CD14-positive monocyte (primary cell): ENCODE measurements at regions not wholly inside any gene's neighbourhood (a gene's known extent, or its start where the extent isn't known, plus 50 kb on each side); places are given as distances from the start of the nearest gene placed in this dataset.

Experiments used
- DNase-seq, 3 donors: peaks; one replicate each; pipeline ENCODE4 v3.0.0-alpha.2; 2011 to 2022
- H2AFZ ChIP-seq: 2 replicates; pipeline ENCODE4 v1.6.0; 2012; ENCODE audit warnings: mild to moderate bottlenecking, low read depth, low read length, inconsistent platforms; ENCODE audit not compliant: insufficient read depth, poor library complexity, severe bottlenecking
- H3K27ac ChIP-seq, 2 donors: 1 replicate in 1 of 2; 2 replicates in 1 of 2; pipeline ENCODE4 v1.5.1; 2012 to 2013; ENCODE audit warnings: low read length in 2 of 2, control low read depth in 1 of 2, inconsistent platforms in 1 of 2, low read depth in 1 of 2, mild to moderate bottlenecking in 1 of 2
- H3K27me3 ChIP-seq, 2 donors: one replicate each; pipeline versions ENCODE4 v1.6.0 to v1.6.1; 2011 to 2013; ENCODE audit warnings: low read length in 2 of 2; ENCODE audit not compliant: control insufficient read depth in 2 of 2, insufficient read depth in 2 of 2
- H3K36me3 ChIP-seq, 2 donors: replicated peaks in 1 of 2; 1 replicate in 1 of 2; 2 replicates in 1 of 2; pipeline versions ENCODE4 v1.5.1 to v1.6.1; 2012 to 2013; ENCODE audit warnings: low read length in 2 of 2, control low read depth in 1 of 2, inconsistent platforms in 1 of 2, mild to moderate bottlenecking in 1 of 2; ENCODE audit not compliant: insufficient read depth in 2 of 2, control insufficient read depth in 1 of 2
- H3K4me1 ChIP-seq, 2 donors: 1 replicate in 1 of 2; 2 replicates in 1 of 2; pipeline versions ENCODE4 v1.5.1 to v1.6.1; 2012 to 2013; ENCODE audit warnings: low read length in 2 of 2, control low read depth in 1 of 2, inconsistent platforms in 1 of 2, mild to moderate bottlenecking in 1 of 2, moderate library complexity in 1 of 2; ENCODE audit not compliant: insufficient read depth in 2 of 2, control insufficient read depth in 1 of 2
- H3K4me2 ChIP-seq: replicated peaks from 2 replicates; pipeline ENCODE3; 2012; ENCODE audit warnings: low read length, moderate library complexity, mild to moderate bottlenecking; ENCODE audit not compliant: poor library complexity, severe bottlenecking; ENCODE audit errors: extremely low read depth
- H3K4me3 ChIP-seq, 3 experiments: fragments of 200-600 bp in 1 of 3; sonication (generic) in 1 of 3; replicated peaks in 1 of 3; 1 replicate in 2 of 3; 2 replicates in 1 of 3; pipeline ENCODE4 v1.5.1; 2011 to 2013; ENCODE audit warnings: low read length in 3 of 3, mild to moderate bottlenecking in 3 of 3, control low read depth in 2 of 3, low read depth in 2 of 3, inconsistent platforms in 1 of 3, moderate library complexity in 1 of 3
- H3K79me2 ChIP-seq: 2 replicates; pipeline ENCODE4 v1.6.0; 2012; ENCODE audit warnings: mild to moderate bottlenecking, control low read depth, inconsistent platforms, low read length, moderate library complexity; ENCODE audit not compliant: insufficient read depth
- H3K9ac ChIP-seq: 2 replicates; pipeline ENCODE4 v1.6.0; 2017; ENCODE audit warnings: low read length, mild to moderate bottlenecking; ENCODE audit not compliant: insufficient read depth, poor library complexity, severe bottlenecking
- H3K9me3 ChIP-seq, 2 donors: replicated peaks in 1 of 2; 1 replicate in 1 of 2; 2 replicates in 1 of 2; pipeline versions ENCODE4 v1.5.1 to v1.6.1; 2012 to 2013; ENCODE audit warnings: low read length in 2 of 2, control low read depth in 1 of 2; ENCODE audit not compliant: control insufficient read depth in 1 of 2, insufficient read depth in 1 of 2
- H4K20me1 ChIP-seq: 2 replicates; pipeline ENCODE4 v1.6.0; 2012; ENCODE audit warnings: mild to moderate bottlenecking, low read length, control low read depth, moderate library complexity; ENCODE audit not compliant: insufficient read depth
- H3K27ac Mint-ChIP-seq, 7 donors: one replicate each; pipeline ENCODE4 v1.8.0; 2020; ENCODE audit warnings: mild to moderate bottlenecking in 7 of 7, mixed read lengths in 7 of 7, moderate library complexity in 6 of 7, inconsistent platforms in 2 of 7
- H3K27me3 Mint-ChIP-seq, 3 donors: one replicate each; pipeline ENCODE4 v1.8.0; 2021 to 2022; ENCODE audit warnings: low read depth in 3 of 3, mild to moderate bottlenecking in 3 of 3, mixed read lengths in 3 of 3, moderate library complexity in 3 of 3, inconsistent platforms in 1 of 3
- H3K36me3 Mint-ChIP-seq, 2 donors: one replicate each; pipeline ENCODE4 v1.8.0; 2020; ENCODE audit warnings: mixed read lengths in 2 of 2, inconsistent platforms in 1 of 2, mild to moderate bottlenecking in 1 of 2
- H3K4me1 Mint-ChIP-seq: one replicate; pipeline ENCODE4 v1.8.0; 2020; ENCODE audit warnings: mild to moderate bottlenecking, mixed read lengths
- H3K4me3 Mint-ChIP-seq, 2 donors: one replicate each; pipeline ENCODE4 v1.8.0; 2020; ENCODE audit warnings: mild to moderate bottlenecking in 2 of 2, mixed read lengths in 2 of 2, moderate library complexity in 1 of 2
- H3K9me3 Mint-ChIP-seq, 7 donors: one replicate each; pipeline ENCODE4 v1.8.0; 2020 to 2022; ENCODE audit warnings: mixed read lengths in 7 of 7, mild to moderate bottlenecking in 6 of 7, moderate library complexity in 6 of 7, inconsistent platforms in 2 of 7
- CTCF ChIP-seq: fragments of 200-600 bp; IDR thresholded peaks from one replicate; pipeline ENCODE4 v1.8.0; 2022; ENCODE audit warnings: antibody characterized with exemption, mild to moderate bottlenecking
- WGBS: methylation state at CpG from one replicate; pipeline ENCODE4 v1.1.5; 2013; ENCODE audit warnings: missing lambda C conversion rate; ENCODE audit not compliant: insufficient coverage; 5-methylcytosine and 5-hydroxymethylcytosine counted together
- intact Hi-C, 2 donors: fragments of 100-400 bp; cut with micrococcal nuclease; formaldehyde crosslinking; loops; one replicate each; pipeline versions ENCODE4 v1.15.0 to v1.15.1; 2023

- Mint-ChIP-seq H3K9me3 (peaks cover 4 to 33% (median 20%) of the 10 kb centered on the region in 7 donors), H3K27me3 (peaks cover 2 to 22% (median 12%) of the 10 kb centered on the region in 3 donors), H3K36me3 (no peaks in the 10 kb centered on the region), H3K4me1 (peaks cover 8% of the 10 kb centered on the region), H3K27ac (no peak overlapping the region), H3K4me3 (no peak overlapping the region)
- no peak for TF ChIP-seq CTCF
- no peak overlapping the region for H3K27ac ChIP-seq
- no peak overlapping the region for H3K4me3 ChIP-seq
- 90% methylated on average over 2 of the region's 2 CpGs for WGBS
- no peaks in the 10 kb centered on the region for H3K79me2 ChIP-seq
- H3K4me2 ChIP-seq, result no peak overlapping the region
- no peaks in the 10 kb centered on the region for H4K20me1 ChIP-seq
- H3K4me1 ChIP-seq, result peaks cover 0 to 8% of the 10 kb centered on the region in 2 donors
- no peak overlapping the region for H3K9ac ChIP-seq
- DNase-seq, result no peak
- peaks cover 17 to 19% of the 10 kb centered on the region in 2 donors for H3K9me3 ChIP-seq
- H2AFZ ChIP-seq, result no peak overlapping the region
- peaks cover 0 to 9% of the 10 kb centered on the region in 2 donors for H3K27me3 ChIP-seq
- intact Hi-C loops, result no loop called here
- H3K36me3 ChIP-seq, result no peaks in the 10 kb centered on the region
These were observed 136.7 kb downstream of the AACS start for GRCh38 chr12:125201940-125202339.

GRCh38 chr12:125202421-125202820 lies 137.2 kb downstream of the AACS start:
- peak overlapping the region in 1 of 7 donors; percentile 37 for H3K27ac Mint-ChIP-seq

More at GRCh38 chr12:125202421-125202820, 137.2 kb downstream of the AACS start:
- Histone ChIP-seq H3K9me3 (peaks cover 17 to 19% of the 10 kb centered on the region in 2 donors), H3K79me2 (no peaks in the 10 kb centered on the region), H3K4me3 (no peak overlapping the region), H2AFZ (no peak overlapping the region), H3K4me1 (peaks cover 0 to 8% of the 10 kb centered on the region in 2 donors), H3K4me2 (no peak overlapping the region), H3K27me3 (peaks cover 0 to 9% of the 10 kb centered on the region in 2 donors), H3K9ac (no peak overlapping the region), H3K27ac (no peak overlapping the region), H4K20me1 (no peaks in the 10 kb centered on the region), H3K36me3 (no peaks in the 10 kb centered on the region)
- TF ChIP-seq CTCF, result no peak
- Mint-ChIP-seq H3K9me3 (peaks cover 4 to 33% (median 19%) of the 10 kb centered on the region in 7 donors), H3K4me1 (peaks cover 8% of the 10 kb centered on the region), H3K36me3 (no peaks in the 10 kb centered on the region), H3K27me3 (peaks cover 0 to 22% (median 7%) of the 10 kb centered on the region in 3 donors), H3K4me3 (no peak overlapping the region)
- peak in 1 of 3 donors; percentile 8 for DNase-seq
- 44% methylated on average over 1 of the region's 1 CpG for WGBS
- intact Hi-C loops, result no loop called here
